IPS-NIHi7 (cell line): ENCODE measurements at regions not wholly inside any gene's neighbourhood (a gene's known extent, or its start where the extent isn't known, plus 50 kb on each side); places are given as distances from the start of the nearest gene placed in this dataset.
"Not testable (repeated sequence)": the region's sequence is repeated elsewhere in the genome, so short reads cannot be mapped to it uniquely, and the experiment has no call there.

Source experiments
- DNase-seq: peaks from one replicate; pipeline ENCODE4 v3.0.0; 2012; ENCODE audit warnings: mixed read lengths; ENCODE audit errors: extremely low spot score

DNA sequence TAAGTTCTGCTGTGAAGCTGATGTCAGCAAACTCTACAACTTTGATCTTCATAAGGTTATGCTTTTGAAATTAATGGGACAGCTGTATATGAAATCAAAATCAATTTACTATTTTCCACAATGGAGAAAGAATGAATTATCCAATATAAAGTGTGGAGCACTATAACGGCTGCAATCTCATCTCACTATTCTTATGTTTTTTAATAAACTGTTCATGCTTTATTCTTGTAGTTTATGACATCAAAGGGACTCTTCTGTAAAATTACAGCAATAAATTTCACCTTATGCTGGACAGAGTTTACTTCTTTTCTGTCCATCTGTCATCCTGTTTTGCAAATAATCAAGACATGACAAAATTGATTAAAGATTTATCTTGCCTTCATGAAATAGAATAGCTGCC is 192.5 kb downstream of the TECRL start:
- DNase-seq = no peak

DNA sequence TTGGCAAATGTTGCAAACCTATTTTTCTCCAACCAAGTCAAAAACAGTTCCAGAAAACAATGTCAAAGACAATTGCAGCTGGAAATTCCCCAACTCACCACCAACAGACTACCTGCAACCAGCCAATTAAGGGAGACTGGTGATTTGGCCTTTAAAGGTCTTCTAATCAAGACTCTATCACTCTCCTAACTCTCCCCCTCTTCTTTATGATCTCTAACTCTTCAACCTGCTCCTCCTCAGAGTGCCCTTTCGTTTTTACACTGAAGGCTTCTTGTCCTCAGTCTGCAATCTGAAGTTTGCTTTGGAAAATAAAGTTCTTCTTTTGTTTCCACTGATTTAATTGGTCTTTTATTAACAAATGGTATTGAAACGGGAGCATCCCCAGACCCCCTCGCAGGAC is 203.9 kb downstream of the TECRL start:
- no peak for DNase-seq

- no peak for DNase-seq
Observed at GRCh38 chr4:64200001-64200555, 209.2 kb downstream of the TECRL start.

GRCh38 chr4:64195582-64195981 is 213.7 kb downstream of the TECRL start:
- no peak for DNase-seq

DNA sequence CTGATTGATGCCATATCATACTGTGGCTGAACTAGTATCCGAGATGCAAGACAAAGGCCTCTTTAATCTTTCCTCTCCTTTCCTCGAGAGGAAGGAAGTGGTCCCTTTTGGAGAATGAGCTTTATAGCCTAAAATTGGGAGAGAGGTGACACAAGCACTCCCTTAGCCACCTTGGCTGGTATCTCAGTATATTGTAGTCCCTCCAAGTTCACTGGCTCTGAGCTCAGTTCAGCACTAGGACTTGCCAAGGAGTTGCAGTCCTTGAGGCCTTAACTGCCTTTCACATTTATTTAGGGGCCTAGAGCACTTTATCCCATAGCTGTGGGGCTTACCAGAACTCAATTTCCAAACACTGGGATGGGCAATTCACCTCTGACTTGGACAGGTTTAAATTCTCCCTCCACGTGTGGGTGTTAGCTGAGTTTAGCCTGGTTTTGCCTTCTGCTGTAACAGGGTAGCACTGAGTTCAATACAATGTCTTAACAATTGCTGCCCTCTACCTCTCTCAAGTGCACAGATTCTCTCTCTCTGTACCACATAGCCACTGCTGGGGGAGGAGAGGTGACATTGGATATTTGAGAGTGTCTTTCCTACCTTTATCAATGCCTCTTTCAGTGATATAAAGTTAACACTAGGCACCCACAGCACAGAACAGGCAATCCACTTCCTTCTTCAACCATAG is 216.4 kb downstream of the TECRL start:
- no peak for DNase-seq

- no peak for DNase-seq
Observed at GRCh38 chr4:64174247-64174882, 234.9 kb downstream of the TECRL start.

DNA sequence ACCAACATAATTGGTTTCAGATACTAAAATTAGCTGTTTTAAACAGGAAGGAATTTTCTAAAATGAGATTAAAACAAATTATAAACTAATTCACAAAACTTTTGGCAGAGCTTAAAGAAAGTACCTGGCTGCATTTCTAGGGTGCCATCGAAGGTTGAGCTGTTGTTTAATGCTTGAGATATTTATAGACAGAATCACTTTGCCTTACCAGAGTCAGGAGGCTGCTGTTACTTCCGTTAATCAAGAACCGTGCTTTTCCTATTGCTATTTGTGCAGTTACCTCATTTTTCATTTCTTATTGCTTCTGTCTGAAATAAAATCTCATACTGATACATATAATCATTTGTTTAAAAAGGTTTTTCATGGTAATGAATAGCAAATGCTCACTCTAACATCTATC is 242.9 kb downstream of the TECRL start:
- DNase-seq = no peak

DNA sequence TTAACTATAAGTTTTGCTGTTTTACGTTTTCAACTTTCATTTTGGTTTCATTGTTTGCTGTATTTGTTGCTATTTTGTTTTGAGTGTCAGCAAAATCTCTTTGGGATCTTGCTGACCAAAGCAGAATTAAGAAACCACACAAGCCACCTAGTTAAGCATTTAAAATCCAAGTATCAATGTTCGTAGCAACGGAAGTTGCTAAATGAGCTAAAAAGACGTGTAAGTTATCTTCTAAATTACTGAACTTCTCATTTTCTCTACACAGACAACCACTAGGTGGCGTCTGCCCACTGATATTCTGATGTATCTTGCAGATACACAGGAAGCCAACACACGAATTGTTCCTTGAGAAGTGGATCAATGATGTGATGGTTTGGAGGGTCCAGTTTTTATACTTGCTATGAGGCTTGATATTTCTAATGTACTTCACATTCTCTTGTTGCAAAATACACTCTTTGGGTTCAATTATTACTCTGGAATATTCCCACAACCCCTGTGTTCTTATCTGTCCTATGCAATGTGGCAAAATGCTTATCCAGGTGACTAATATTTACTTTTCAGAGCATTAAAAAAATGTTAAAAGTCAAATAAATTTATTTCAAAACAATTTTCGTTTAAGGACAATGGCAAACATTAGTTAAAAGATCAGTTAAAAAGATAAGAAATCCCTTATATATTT is 250.5 kb downstream of the TECRL start:
- peak; percentile 36 for DNase-seq

GRCh38 chr4:64157397-64157796 is 251.9 kb downstream of the TECRL start:
- no peak for DNase-seq

DNA sequence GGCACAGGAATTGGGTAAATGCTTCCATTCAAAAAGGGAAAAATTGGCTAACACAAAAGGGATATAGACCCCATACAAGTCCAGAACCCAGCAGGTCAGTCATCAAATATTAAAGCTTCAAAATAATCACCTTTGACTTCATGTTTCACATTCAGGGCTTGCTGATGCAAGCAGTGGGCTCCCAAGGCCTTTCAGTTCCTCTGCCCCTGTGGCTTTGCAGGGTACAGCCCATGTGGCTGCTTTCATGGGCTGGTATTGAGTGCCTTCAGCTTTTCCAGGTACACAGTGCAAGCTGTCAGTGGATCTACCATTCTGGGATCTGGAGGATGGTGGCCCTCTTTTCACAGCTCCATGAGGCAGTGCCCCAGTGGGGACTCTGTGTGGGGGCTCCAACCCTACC is 253.0 kb downstream of the TECRL start:
- DNase-seq = no peak

GRCh38 chr4:64146030-64146429 is 263.2 kb downstream of the TECRL start:
- DNase-seq = no peak

DNA sequence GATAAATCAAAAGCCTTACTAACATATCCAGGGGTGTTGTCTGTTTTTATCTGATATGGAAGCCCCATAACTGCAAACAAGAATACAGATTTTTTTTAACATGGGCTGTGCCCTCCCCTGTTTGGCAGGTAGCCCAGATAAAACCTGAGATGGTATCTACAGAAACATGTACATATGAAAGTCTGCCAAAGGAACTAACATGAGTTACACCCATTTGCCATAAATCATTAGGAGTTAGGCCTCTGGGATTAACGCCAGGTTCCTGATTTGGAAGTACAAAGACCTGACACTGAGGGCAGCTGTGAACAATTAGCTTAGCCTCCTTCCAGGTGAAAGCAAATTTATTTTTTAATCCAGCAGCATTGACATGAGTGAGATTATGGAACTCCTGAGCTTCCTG is 264.3 kb downstream of the TECRL start:
- DNase-seq = no peak

DNA sequence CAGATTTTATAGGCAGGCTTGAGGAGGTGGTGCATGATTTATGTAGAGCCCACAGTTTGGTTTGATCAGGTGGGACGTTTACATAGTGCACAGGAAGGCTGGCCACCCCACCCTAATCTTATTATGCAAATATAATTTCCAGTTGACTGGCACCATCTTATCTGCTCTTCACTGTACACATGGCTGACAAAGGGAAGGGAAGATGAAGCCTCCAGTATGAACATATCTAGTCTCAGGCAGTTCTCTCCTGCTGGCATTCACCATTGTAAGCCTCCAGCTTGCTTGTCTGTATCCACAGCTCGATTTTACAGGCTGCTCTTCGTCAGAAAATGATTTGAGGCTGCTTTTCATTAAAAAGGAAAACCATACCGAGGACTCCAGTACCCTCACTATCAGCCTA is 278.3 kb downstream of the TECRL start:
- DNase-seq = no peak

- no peak for DNase-seq
Observed at GRCh38 chr4:64125354-64125753, 283.9 kb downstream of the TECRL start.

- DNase-seq = no peak
Observed at GRCh38 chr4:64121803-64122202, 287.4 kb downstream of the TECRL start.

GRCh38 chr4:64105903-64106302 is 303.3 kb downstream of the TECRL start:
- no peak for DNase-seq

DNA sequence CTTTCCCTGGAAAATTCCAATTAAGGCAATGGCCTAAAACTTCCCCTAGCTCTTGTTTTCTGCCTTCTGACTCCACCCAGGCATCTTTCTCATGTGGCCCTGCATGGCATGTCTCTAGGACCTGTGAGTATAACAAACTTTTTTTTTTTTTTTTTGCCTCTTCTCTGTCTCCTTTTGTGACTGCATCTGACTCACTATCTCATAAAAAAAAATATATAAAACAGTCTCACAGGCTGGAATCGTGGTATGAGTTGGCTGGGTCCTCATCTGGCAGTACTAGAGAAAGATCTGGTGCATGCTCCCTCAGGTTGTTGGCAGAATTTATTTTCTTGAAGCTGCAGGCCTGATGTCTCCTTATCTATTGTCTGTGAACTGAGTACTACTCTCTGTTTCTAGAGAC is 313.9 kb downstream of the TECRL start:
- no peak for DNase-seq

- DNase-seq = no peak
Observed at GRCh38 chr4:64079316-64079715, 329.9 kb downstream of the TECRL start.

- no peak for DNase-seq
Observed at GRCh38 chr4:64068096-64068495, 341.2 kb downstream of the TECRL start.

- no peak for DNase-seq
Observed at GRCh38 chr4:64062991-64063390, 346.3 kb downstream of the TECRL start.

- DNase-seq = not testable (repeated sequence)
Observed at GRCh38 chr4:64037033-64037432, 372.2 kb downstream of the TECRL start.

- no peak for DNase-seq
Observed at GRCh38 chr4:64022560-64022959, 386.7 kb downstream of the TECRL start.

GRCh38 chr4:64016893-64017292 is 392.4 kb downstream of the TECRL start:
- no peak for DNase-seq
